HCT116 (cell line): ENCODE measurements at regions not wholly inside any gene's neighbourhood (a gene's known extent, or its start where the extent isn't known, plus 50 kb on each side); places are given as distances from the start of the nearest gene placed in this dataset.

Experiments
- ATAC-seq: fragments of 200-7000 bp; cut with Tn5 transposase; 2 replicates; pipeline ENCODE4 v1.9.1; 2020; ENCODE audit warnings: mild to moderate bottlenecking, moderate library complexity
- BruUV-seq: library from RNA; stranded (reverse); fragments of 400-500 nt; replicated peaks from 2 replicates; lab custom pipeline; 2021; lab: Mats Ljungman, UMichigan
- CTCF ChIA-PET: fragments of 300-600 bp; sonication (Branson Sonifier 250); formaldehyde crosslinking; loops from one replicate; lab custom pipeline; 2021; ENCODE audit warnings: antibody characterized with exemption; lab: Charles Lee
- POLR2A ChIA-PET: fragments of 300-600, 350-600 bp; sonication (Branson Sonifier 250); formaldehyde crosslinking; loops from one replicate; lab custom pipeline; 2021; ENCODE audit warnings: antibody characterized with exemption; lab: Charles Lee
- RAD21 ChIA-PET, 2 experiments: fragments of 300-600 bp; sonication (Branson Sonifier 250); formaldehyde crosslinking; loops; one replicate each; lab custom pipeline; 2023; ENCODE audit warnings: low total read pairs in 2 of 2; ENCODE audit not compliant: uncharacterized antibody in 2 of 2, unreplicated experiment in 2 of 2, low non-redundant PET in 1 of 2; lab: Charles Lee
- DNase-seq: peaks from one replicate; pipeline ENCODE4 v3.0.0-alpha.2; 2010; ENCODE audit warnings: low read depth, low spot score
- H2AFZ ChIP-seq: fragments of 200-600 bp; shearing (Covaris generic), sonication (generic); 2 replicates; pipeline ENCODE4 v1.6.1; 2017; ENCODE audit warnings: low read depth, mixed run types, mixed read lengths, antibody characterized with exemption, low read length; ENCODE audit not compliant: poor library complexity, severe bottlenecking
- H3K27ac ChIP-seq: 2 replicates; pipeline ENCODE4 v1.5.1; 2012; ENCODE audit warnings: low read depth, low read length
- H3K27me3 ChIP-seq: fragments of 200-600 bp; sonication (generic); 2 replicates; pipeline ENCODE4 v1.6.1; 2016; ENCODE audit warnings: mixed run types, low read length, mixed read lengths; ENCODE audit not compliant: insufficient read depth
- H3K36me3 ChIP-seq, 2 experiments: fragments of 200-500 bp in 1 of 2; fragments of 200-600 bp in 1 of 2; sonication (Bioruptor generic) in 1 of 2; sonication (generic) in 1 of 2; 2 replicates each; pipeline versions ENCODE4 v1.5.1 to v1.6.1; 2014 to 2016; ENCODE audit warnings: low read length in 2 of 2, inconsistent platforms in 1 of 2, mixed read lengths in 1 of 2, mixed run types in 1 of 2; ENCODE audit not compliant: insufficient read depth in 2 of 2, control insufficient read depth in 1 of 2
- H3K4me1 ChIP-seq, 2 experiments: fragments of 200-600 bp in 1 of 2; sonication (generic) in 1 of 2; 2 replicates each; pipeline versions ENCODE4 v1.5.1 to v1.6.1; 2012 to 2017; ENCODE audit warnings: low read length in 2 of 2, inconsistent platforms in 1 of 2, mild to moderate bottlenecking in 1 of 2, mixed read lengths in 1 of 2, mixed run types in 1 of 2, moderate library complexity in 1 of 2; ENCODE audit not compliant: insufficient read depth in 2 of 2, control insufficient read depth in 1 of 2
- H3K4me2 ChIP-seq: fragments of 200-600 bp; sonication (generic); 2 replicates; pipeline ENCODE4 v1.6.1; 2017; ENCODE audit warnings: mixed run types, low read length, mixed read lengths
- H3K4me3 ChIP-seq, 2 experiments: fragments of 200-600 bp in 1 of 2; sonication (generic) in 1 of 2; replicated peaks in 1 of 2; 2 replicates each; pipeline ENCODE4 v1.5.1; 2011 to 2016; ENCODE audit warnings: low read length in 2 of 2, control low read depth in 1 of 2, low read depth in 1 of 2, mild to moderate bottlenecking in 1 of 2, mixed read lengths in 1 of 2, mixed run types in 1 of 2
- H3K79me2 ChIP-seq: fragments of 200-600 bp; sonication (generic); 2 replicates; pipeline ENCODE4 v1.6.1; 2017; ENCODE audit warnings: mild to moderate bottlenecking, mixed run types, low read length, moderate library complexity, mixed read lengths; ENCODE audit not compliant: insufficient read depth
- H3K9ac ChIP-seq: fragments of 200-600 bp; sonication (generic); 2 replicates; pipeline ENCODE4 v1.6.1; 2016; ENCODE audit warnings: low read length, mixed read lengths
- H3K9me2 ChIP-seq: fragments of 200-600 bp; sonication (generic), shearing (Covaris generic); 2 replicates; pipeline ENCODE4 v1.6.1; 2017; ENCODE audit warnings: mixed run types, mild to moderate bottlenecking, moderate library complexity; ENCODE audit not compliant: insufficient read depth
- H3K9me3 ChIP-seq, 2 experiments: fragments of 200-500 bp in 1 of 2; fragments of 200-600 bp in 1 of 2; sonication (Bioruptor generic) in 1 of 2; sonication (generic) in 1 of 2; 2 replicates each; pipeline ENCODE4 v1.6.1; 2014 to 2017; ENCODE audit warnings: low read length in 2 of 2, mixed read lengths in 2 of 2, inconsistent platforms in 1 of 2, low read depth in 1 of 2, mild to moderate bottlenecking in 1 of 2, mixed run types in 1 of 2, moderate library complexity in 1 of 2; ENCODE audit not compliant: control insufficient read depth in 1 of 2, insufficient read depth in 1 of 2
- H4K20me1 ChIP-seq: fragments of 200-600 bp; sonication (generic), shearing (Covaris generic); 2 replicates; pipeline ENCODE4 v1.6.1; 2017; ENCODE audit warnings: mixed run types, mild to moderate bottlenecking, moderate library complexity; ENCODE audit not compliant: insufficient read depth
- CBX3 ChIP-seq: IDR thresholded peaks from 2 replicates; pipeline ENCODE4 v1.6.1; 2012; ENCODE audit warnings: low read depth
- CEBPB ChIP-seq: IDR thresholded peaks from 2 replicates; pipeline ENCODE4 v1.6.1; 2012; ENCODE audit warnings: low read depth
- ELF1 ChIP-seq: IDR thresholded peaks from 2 replicates; pipeline ENCODE4 v1.6.1; 2012; ENCODE audit warnings: low read depth, borderline replicate concordance
- EZH2 ChIP-seq: fragments of 200-600 bp; sonication (generic); IDR thresholded peaks from 2 replicates; pipeline ENCODE4 v1.6.1; 2017; ENCODE audit warnings: antibody characterized with exemption, mixed run types
- EZH2phosphoT487 ChIP-seq: fragments of 200-600 bp; IDR thresholded peaks from 2 replicates; pipeline ENCODE4 v1.6.1; 2018; ENCODE audit warnings: antibody characterized with exemption, borderline replicate concordance
- FOSL1 ChIP-seq: IDR thresholded peaks from 2 replicates; pipeline ENCODE4 v1.6.1; 2012; ENCODE audit warnings: low read depth
- MAX ChIP-seq: IDR thresholded peaks from 2 replicates; pipeline ENCODE4 v1.6.1; 2012
- POLR2AphosphoS5 ChIP-seq: IDR thresholded peaks from 2 replicates; pipeline ENCODE4 v1.6.1; 2011; ENCODE audit warnings: mild to moderate bottlenecking, low read depth, low read length, moderate library complexity
- RAD21 ChIP-seq: IDR thresholded peaks from 2 replicates; pipeline ENCODE4 v1.6.1; 2012; ENCODE audit warnings: low read depth, mild to moderate bottlenecking
- SP1 ChIP-seq: IDR thresholded peaks from 2 replicates; pipeline ENCODE4 v1.6.1; 2012; ENCODE audit warnings: low read depth
- TCF7L2 ChIP-seq: IDR thresholded peaks from 2 replicates; pipeline ENCODE4 v1.7.0; 2011; ENCODE audit warnings: borderline replicate concordance, inconsistent platforms; ENCODE audit not compliant: insufficient read depth, insufficient read length; ENCODE audit errors: extremely low read depth
- ZFX ChIP-seq: fragments of 450-650 bp; IDR thresholded peaks from 2 replicates; pipeline ENCODE4 v1.6.1; 2017
- ZNF274 ChIP-seq: fragments of 200-500 bp; sonication (Bioruptor generic); IDR thresholded peaks from 2 replicates; pipeline ENCODE4 v1.6.1; 2014; ENCODE audit warnings: mild to moderate bottlenecking, low read depth, low read length, inconsistent platforms
- intact Hi-C: fragments of 100-400 bp; cut with micrococcal nuclease; formaldehyde crosslinking; loops from 2 replicates; pipeline ENCODE4 v1.10.0; 2022
- TF ChIP-seq, protein P1 (sequence below), 3 experiments: fragments of 200-600 bp in 1 of 3; sonication (generic) in 1 of 3; IDR thresholded peaks in 2 of 3; conservative IDR thresholded peaks in 1 of 3; 2 replicates each; pipeline ENCODE4 v1.5.1; 2012 to 2017; ENCODE audit warnings: low read depth in 2 of 3, low read length in 2 of 3, antibody characterized with exemption in 1 of 3, borderline replicate concordance in 1 of 3, control low read depth in 1 of 3, mild to moderate bottlenecking in 1 of 3, mixed read lengths in 1 of 3, mixed run types in 1 of 3, moderate library complexity in 1 of 3; ENCODE audit not compliant: insufficient read depth in 1 of 3

DNA sequence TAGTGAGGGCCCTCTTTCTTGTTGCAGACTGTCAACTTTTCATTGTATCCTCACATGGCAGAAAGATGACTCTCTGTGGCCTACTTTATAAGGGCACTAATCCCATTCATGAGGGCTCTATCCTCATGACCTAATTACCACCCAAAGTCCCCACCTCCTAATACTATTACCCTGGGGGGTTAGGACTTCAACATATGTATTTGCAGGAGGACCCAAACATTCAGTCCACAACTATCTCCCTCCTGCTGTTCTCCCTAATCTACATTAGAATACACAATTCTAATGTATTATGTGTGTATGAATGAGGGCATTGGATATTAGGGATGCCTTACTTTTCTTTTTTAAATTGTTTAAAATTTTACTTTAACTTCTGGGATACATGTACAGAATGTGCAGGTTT, 246.0 kb upstream of the TANK start (continued):
- TF ChIP-seq, protein P1, sequence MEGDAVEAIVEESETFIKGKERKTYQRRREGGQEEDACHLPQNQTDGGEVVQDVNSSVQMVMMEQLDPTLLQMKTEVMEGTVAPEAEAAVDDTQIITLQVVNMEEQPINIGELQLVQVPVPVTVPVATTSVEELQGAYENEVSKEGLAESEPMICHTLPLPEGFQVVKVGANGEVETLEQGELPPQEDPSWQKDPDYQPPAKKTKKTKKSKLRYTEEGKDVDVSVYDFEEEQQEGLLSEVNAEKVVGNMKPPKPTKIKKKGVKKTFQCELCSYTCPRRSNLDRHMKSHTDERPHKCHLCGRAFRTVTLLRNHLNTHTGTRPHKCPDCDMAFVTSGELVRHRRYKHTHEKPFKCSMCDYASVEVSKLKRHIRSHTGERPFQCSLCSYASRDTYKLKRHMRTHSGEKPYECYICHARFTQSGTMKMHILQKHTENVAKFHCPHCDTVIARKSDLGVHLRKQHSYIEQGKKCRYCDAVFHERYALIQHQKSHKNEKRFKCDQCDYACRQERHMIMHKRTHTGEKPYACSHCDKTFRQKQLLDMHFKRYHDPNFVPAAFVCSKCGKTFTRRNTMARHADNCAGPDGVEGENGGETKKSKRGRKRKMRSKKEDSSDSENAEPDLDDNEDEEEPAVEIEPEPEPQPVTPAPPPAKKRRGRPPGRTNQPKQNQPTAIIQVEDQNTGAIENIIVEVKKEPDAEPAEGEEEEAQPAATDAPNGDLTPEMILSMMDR (IDR thresholded peaks at IDR 0.05 in 2 of 3, conservative IDR thresholded peaks at IDR 0.05 in 1 of 3; ENCODE audit: borderline replicate concordance in 1 of 3, insufficient read depth in 1 of 3, low read depth in 2 of 3, low read length in 2 of 3), result no peak
- TF ChIP-seq EZH2phosphoT487, result no peak

- Histone ChIP-seq H3K79me2 (no peaks in the 10 kb centered on the region), H2AFZ (no peak overlapping the region), H3K4me3 (no peak overlapping the region), H3K9me2 (no peaks in the 10 kb centered on the region), H4K20me1 (no peaks in the 10 kb centered on the region), H3K9ac (no peak overlapping the region), H3K4me1 (no peaks in the 10 kb centered on the region), H3K36me3 (no peaks in the 10 kb centered on the region), H3K4me2 (no peak overlapping the region), H3K9me3 (no peaks in the 10 kb centered on the region), H3K27me3 (no peaks in the 10 kb centered on the region), H3K27ac (no peak overlapping the region)
- TF ChIP-seq ELF1, result no peak
- no peak for TF ChIP-seq CEBPB
- no peak for TF ChIP-seq SP1
- TF ChIP-seq, protein P1 (IDR thresholded peaks at IDR 0.05 in 2 of 3, conservative IDR thresholded peaks at IDR 0.05 in 1 of 3; ENCODE audit: borderline replicate concordance in 1 of 3, insufficient read depth in 1 of 3, low read depth in 2 of 3, low read length in 2 of 3), result no peak
- no peak for TF ChIP-seq POLR2AphosphoS5
- no peak for TF ChIP-seq ZFX
- no peak for TF ChIP-seq CBX3
- no peak for TF ChIP-seq MAX
- no peak for TF ChIP-seq EZH2phosphoT487
- no peak for TF ChIP-seq ZNF274
- no peak for TF ChIP-seq EZH2
- TF ChIP-seq FOSL1, result no peak
- no peak for TF ChIP-seq TCF7L2
- no peak for TF ChIP-seq RAD21
- BruUV-seq, result no TSS peak
- POLR2A ChIA-PET, result no interaction called here
- no peak for ATAC-seq
- intact Hi-C loops, result no loop called here
- RAD21 ChIA-PET, result no interaction called here
- DNase-seq, result no peak
- CTCF ChIA-PET, result no interaction called here
Measured at GRCh38 chr2:160916300-160916699, 243.9 kb upstream of the TANK start.
